GM23338 (cell line): ENCODE measurements at regions not wholly inside any gene's neighbourhood (a gene's known extent, or its start where the extent isn't known, plus 50 kb on each side); places are given as distances from the start of the nearest gene placed in this dataset.

ENCODE experiments used
- ATAC-seq: fragments of 200-7000 bp; cut with Tn5 transposase; 3 replicates; pipeline ENCODE4 v1.9.1; 2020
- DNase-seq: peaks from one replicate; pipeline ENCODE4 v3.0.0-alpha.2; 2015; ENCODE audit warnings: low spot score
- H2AFZ ChIP-seq: fragments of 200-600 bp; sonication (generic); 2 replicates; pipeline ENCODE4 v1.8.0; 2016; ENCODE audit warnings: antibody characterized with exemption, mild to moderate bottlenecking, moderate library complexity
- H3F3A ChIP-seq: fragments of 200-600 bp; sonication (generic); replicated peaks from 2 replicates; pipeline ENCODE4 v1.8.0; 2017; ENCODE audit warnings: antibody characterized with exemption, mixed run types, low read depth
- H3K27ac ChIP-seq: fragments of 200-600 bp; sonication (generic); 2 replicates; pipeline ENCODE4 v1.6.1; 2016; ENCODE audit warnings: low read depth
- H3K27me3 ChIP-seq: fragments of 200-600 bp; sonication (generic); 2 replicates; pipeline ENCODE4 v1.8.0; 2016; ENCODE audit warnings: mild to moderate bottlenecking, mixed run types, moderate library complexity; ENCODE audit not compliant: insufficient read depth
- H3K36me3 ChIP-seq: fragments of 200-600 bp; sonication (generic); 2 replicates; pipeline ENCODE4 v1.8.0; 2016; ENCODE audit warnings: mild to moderate bottlenecking; ENCODE audit not compliant: insufficient read depth
- H3K4me1 ChIP-seq: fragments of 200-600 bp; sonication (generic); 2 replicates; pipeline ENCODE4 v1.8.0; 2016; ENCODE audit warnings: mild to moderate bottlenecking, moderate library complexity; ENCODE audit not compliant: insufficient read depth
- H3K4me2 ChIP-seq: fragments of 200-600 bp; sonication (generic); 2 replicates; pipeline ENCODE4 v1.7.1; 2017; ENCODE audit warnings: mixed run types
- H3K4me3 ChIP-seq: fragments of 200-600 bp; sonication (generic); 2 replicates; pipeline ENCODE4 v1.6.1; 2016; ENCODE audit warnings: mixed run types
- H3K79me2 ChIP-seq: fragments of 200-600 bp; sonication (generic); replicated peaks from 2 replicates; pipeline ENCODE4 v1.8.0; 2017; ENCODE audit warnings: mild to moderate bottlenecking; ENCODE audit not compliant: insufficient read depth
- H3K9me2 ChIP-seq: fragments of 200-600 bp; sonication (generic); 2 replicates; pipeline ENCODE4 v1.8.0; 2017; ENCODE audit not compliant: insufficient read depth
- H4K20me1 ChIP-seq: fragments of 200-600 bp; sonication (generic); replicated peaks from 2 replicates; pipeline ENCODE4 v1.8.0; 2017; ENCODE audit warnings: mild to moderate bottlenecking; ENCODE audit not compliant: insufficient read depth
- H3K27ac Mint-ChIP-seq: 2 replicates; pipeline ENCODE4 v1.8.0; 2020; ENCODE audit warnings: inconsistent platforms, mild to moderate bottlenecking, moderate library complexity, mixed read lengths
- H3K27me3 Mint-ChIP-seq: 3 replicates; pipeline ENCODE4 v1.8.0; 2022; ENCODE audit warnings: low read depth, mild to moderate bottlenecking, moderate library complexity, mixed read lengths, inconsistent platforms; ENCODE audit not compliant: insufficient read depth, poor library complexity
- H3K36me3 Mint-ChIP-seq: 3 replicates; pipeline ENCODE4 v1.8.0; 2021; ENCODE audit warnings: low read depth, mild to moderate bottlenecking, inconsistent platforms, moderate library complexity, mixed read lengths
- H3K4me1 Mint-ChIP-seq: 3 replicates; pipeline ENCODE4 v1.8.0; 2020; ENCODE audit warnings: mild to moderate bottlenecking, inconsistent platforms, mixed read lengths
- H3K4me3 Mint-ChIP-seq: 3 replicates; pipeline ENCODE4 v1.8.0; 2021; ENCODE audit warnings: moderate library complexity, mild to moderate bottlenecking, inconsistent platforms, mixed read lengths
- H3K9me3 Mint-ChIP-seq: 3 replicates; pipeline ENCODE4 v1.8.0; 2020; ENCODE audit warnings: moderate library complexity, mild to moderate bottlenecking, inconsistent platforms, mixed read lengths
- REST ChIP-seq: IDR thresholded peaks from one replicate; pipeline ENCODE4 v1.6.1; 2018; ENCODE audit warnings: antibody characterized with exemption; ENCODE audit not compliant: unreplicated experiment
- ZNF114 ChIP-seq: fragments of 250-450 bp; sonication (Bioruptor Pico); IDR thresholded peaks from 2 replicates; pipeline ENCODE4 v1.5.0; 2020; ENCODE audit warnings: mild to moderate bottlenecking, moderate library complexity
- ZNF331 ChIP-seq: fragments of 250-450 bp; sonication (Bioruptor Pico); IDR thresholded peaks from 2 replicates; pipeline ENCODE4 v1.5.0; 2020; ENCODE audit warnings: low read depth, mild to moderate bottlenecking, moderate library complexity
- TF ChIP-seq, protein P1 (sequence below): fragments of 250-450 bp; sonication (Bioruptor Pico); IDR thresholded peaks from 2 replicates; pipeline ENCODE4 v1.5.0; 2020; ENCODE audit warnings: mild to moderate bottlenecking, moderate library complexity

- Histone ChIP-seq H2AFZ (no peak overlapping the region), H3K4me1 (no peaks in the 10 kb centered on the region), H3K36me3 (no peaks in the 10 kb centered on the region), H3K4me3 (no peak overlapping the region), H3K27ac (no peak overlapping the region), H3K4me2 (no peak overlapping the region), H3K27me3 (no peaks in the 10 kb centered on the region), H3K79me2 (no peaks in the 10 kb centered on the region), H3F3A (no peaks in the 10 kb centered on the region), H3K9me2 (no peaks in the 10 kb centered on the region), H4K20me1 (no peaks in the 10 kb centered on the region)
- Mint-ChIP-seq H3K9me3 (no peaks in the 10 kb centered on the region), H3K4me3 (no peak overlapping the region), H3K4me1 (no peaks in the 10 kb centered on the region), H3K27me3 (peaks cover 4% of the 10 kb centered on the region), H3K27ac (no peak overlapping the region), H3K36me3 (no peaks in the 10 kb centered on the region)
- TF ChIP-seq REST (no peak), ZNF114 (CRISPR knock-in tag) (no peak), ZNF331 (no peak)
- TF ChIP-seq, protein P1, sequence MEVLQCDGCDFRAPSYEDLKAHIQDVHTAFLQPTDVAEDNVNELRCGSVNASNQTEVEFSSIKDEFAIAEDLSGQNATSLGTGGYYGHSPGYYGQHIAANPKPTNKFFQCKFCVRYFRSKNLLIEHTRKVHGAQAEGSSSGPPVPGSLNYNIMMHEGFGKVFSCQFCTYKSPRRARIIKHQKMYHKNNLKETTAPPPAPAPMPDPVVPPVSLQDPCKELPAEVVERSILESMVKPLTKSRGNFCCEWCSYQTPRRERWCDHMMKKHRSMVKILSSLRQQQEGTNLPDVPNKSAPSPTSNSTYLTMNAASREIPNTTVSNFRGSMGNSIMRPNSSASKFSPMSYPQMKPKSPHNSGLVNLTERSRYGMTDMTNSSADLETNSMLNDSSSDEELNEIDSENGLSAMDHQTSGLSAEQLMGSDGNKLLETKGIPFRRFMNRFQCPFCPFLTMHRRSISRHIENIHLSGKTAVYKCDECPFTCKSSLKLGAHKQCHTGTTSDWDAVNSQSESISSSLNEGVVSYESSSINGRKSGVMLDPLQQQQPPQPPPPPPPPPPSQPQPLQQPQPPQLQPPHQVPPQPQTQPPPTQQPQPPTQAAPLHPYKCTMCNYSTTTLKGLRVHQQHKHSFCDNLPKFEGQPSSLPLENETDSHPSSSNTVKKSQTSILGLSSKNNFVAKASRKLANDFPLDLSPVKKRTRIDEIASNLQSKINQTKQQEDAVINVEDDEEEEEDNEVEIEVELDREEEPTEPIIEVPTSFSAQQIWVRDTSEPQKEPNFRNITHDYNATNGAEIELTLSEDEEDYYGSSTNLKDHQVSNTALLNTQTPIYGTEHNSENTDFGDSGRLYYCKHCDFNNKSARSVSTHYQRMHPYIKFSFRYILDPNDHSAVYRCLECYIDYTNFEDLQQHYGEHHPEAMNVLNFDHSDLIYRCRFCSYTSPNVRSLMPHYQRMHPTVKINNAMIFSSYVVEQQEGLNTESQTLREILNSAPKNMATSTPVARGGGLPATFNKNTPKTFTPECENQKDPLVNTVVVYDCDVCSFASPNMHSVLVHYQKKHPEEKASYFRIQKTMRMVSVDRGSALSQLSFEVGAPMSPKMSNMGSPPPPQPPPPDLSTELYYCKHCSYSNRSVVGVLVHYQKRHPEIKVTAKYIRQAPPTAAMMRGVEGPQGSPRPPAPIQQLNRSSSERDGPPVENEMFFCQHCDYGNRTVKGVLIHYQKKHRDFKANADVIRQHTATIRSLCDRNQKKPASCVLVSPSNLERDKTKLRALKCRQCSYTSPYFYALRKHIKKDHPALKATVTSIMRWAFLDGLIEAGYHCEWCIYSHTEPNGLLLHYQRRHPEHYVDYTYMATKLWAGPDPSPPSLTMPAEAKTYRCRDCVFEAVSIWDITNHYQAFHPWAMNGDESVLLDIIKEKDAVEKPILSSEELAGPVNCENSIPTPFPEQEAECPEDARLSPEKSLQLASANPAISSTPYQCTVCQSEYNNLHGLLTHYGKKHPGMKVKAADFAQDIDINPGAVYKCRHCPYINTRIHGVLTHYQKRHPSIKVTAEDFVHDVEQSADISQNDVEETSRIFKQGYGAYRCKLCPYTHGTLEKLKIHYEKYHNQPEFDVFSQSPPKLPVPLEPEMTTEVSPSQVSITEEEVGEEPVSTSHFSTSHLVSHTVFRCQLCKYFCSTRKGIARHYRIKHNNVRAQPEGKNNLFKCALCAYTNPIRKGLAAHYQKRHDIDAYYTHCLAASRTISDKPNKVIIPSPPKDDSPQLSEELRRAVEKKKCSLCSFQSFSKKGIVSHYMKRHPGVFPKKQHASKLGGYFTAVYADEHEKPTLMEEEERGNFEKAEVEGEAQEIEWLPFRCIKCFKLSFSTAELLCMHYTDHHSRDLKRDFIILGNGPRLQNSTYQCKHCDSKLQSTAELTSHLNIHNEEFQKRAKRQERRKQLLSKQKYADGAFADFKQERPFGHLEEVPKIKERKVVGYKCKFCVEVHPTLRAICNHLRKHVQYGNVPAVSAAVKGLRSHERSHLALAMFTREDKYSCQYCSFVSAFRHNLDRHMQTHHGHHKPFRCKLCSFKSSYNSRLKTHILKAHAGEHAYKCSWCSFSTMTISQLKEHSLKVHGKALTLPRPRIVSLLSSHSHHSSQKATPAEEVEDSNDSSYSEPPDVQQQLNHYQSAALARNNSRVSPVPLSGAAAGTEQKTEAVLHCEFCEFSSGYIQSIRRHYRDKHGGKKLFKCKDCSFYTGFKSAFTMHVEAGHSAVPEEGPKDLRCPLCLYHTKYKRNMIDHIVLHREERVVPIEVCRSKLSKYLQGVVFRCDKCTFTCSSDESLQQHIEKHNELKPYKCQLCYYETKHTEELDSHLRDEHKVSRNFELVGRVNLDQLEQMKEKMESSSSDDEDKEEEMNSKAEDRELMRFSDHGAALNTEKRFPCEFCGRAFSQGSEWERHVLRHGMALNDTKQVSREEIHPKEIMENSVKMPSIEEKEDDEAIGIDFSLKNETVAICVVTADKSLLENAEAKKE (CRISPR knock-in tag): no peak
- no peak for ATAC-seq
- DNase-seq: no peak
These were observed 641.1 kb upstream of the BCHE start for GRCh38 chr3:166478356-166478755.
